NB4 (cell line): ENCODE measurements at regions not wholly inside any gene's neighbourhood (a gene's known extent, or its start where the extent isn't known, plus 50 kb on each side); places are given as distances from the start of the nearest gene placed in this dataset.

Source experiments
- POLR2A ChIP-seq: IDR thresholded peaks from 2 replicates; pipeline ENCODE4 v1.6.1; 2011; ENCODE audit warnings: mild to moderate bottlenecking; ENCODE audit not compliant: insufficient read length; ENCODE audit errors: extremely low read depth
- TF ChIP-seq, protein P1 (sequence below): IDR thresholded peaks from one replicate; pipeline ENCODE4 v1.5.1; 2012; ENCODE audit warnings: low read depth, low read length
- TF ChIP-seq, protein P2 (sequence below): IDR thresholded peaks from 2 replicates; pipeline ENCODE4 v1.6.1; 2011; ENCODE audit warnings: low read depth, low read length

DNA sequence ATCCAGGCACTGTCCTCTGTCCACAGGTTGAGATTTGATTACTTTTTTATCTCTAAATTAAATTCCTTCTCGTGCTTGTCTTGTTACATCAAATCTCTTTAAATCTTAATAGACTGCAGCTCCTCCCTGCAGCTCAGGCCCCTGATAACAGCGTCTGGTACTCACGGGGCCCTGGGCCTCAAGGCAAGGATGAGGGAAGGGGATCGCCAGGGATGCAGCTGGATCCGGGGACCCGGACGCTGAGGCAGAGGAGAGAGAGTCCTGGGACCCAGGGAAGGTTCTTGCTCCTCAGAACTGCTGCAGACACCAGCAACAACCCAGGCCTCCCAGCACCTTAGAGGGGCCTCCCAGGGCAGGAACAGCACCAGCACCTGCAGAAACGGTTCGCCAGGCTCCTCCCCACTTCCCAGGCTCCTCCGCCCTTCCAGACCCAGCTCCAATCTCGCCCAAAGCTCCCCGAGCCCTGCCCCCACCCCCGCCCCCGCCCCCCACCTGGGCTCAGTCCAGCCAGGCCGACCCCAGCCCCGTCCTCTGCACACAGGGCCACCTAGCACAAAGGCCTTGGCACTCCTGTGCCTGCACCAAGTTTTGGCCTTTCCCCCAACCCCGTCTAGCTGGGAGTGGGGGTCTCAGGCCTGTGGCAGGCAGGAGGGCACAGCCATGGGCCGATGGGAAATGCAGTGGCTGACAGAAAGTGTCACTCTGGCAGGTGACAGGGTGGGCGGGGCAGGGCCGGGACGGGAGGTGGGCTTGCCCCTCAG is 60.3 kb upstream of the GALNT9 start:
- TF ChIP-seq, protein P1, sequence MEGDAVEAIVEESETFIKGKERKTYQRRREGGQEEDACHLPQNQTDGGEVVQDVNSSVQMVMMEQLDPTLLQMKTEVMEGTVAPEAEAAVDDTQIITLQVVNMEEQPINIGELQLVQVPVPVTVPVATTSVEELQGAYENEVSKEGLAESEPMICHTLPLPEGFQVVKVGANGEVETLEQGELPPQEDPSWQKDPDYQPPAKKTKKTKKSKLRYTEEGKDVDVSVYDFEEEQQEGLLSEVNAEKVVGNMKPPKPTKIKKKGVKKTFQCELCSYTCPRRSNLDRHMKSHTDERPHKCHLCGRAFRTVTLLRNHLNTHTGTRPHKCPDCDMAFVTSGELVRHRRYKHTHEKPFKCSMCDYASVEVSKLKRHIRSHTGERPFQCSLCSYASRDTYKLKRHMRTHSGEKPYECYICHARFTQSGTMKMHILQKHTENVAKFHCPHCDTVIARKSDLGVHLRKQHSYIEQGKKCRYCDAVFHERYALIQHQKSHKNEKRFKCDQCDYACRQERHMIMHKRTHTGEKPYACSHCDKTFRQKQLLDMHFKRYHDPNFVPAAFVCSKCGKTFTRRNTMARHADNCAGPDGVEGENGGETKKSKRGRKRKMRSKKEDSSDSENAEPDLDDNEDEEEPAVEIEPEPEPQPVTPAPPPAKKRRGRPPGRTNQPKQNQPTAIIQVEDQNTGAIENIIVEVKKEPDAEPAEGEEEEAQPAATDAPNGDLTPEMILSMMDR, result no peak
- no peak for TF ChIP-seq POLR2A
- TF ChIP-seq, protein P2, sequence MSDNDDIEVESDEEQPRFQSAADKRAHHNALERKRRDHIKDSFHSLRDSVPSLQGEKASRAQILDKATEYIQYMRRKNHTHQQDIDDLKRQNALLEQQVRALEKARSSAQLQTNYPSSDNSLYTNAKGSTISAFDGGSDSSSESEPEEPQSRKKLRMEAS, result no peak
